Heart left ventricle (tissue), 16 donors: ENCODE measurements at regions not wholly inside any gene's neighbourhood (a gene's known extent, or its start where the extent isn't known, plus 50 kb on each side); places are given as distances from the start of the nearest gene placed in this dataset.

ENCODE experiments used
- ATAC-seq, 4 donors: fragments of 200-7000 bp; cut with Tn5 transposase; one replicate each; pipeline ENCODE4 v1.9.1; 2020 to 2022; ENCODE audit warnings: moderate library complexity in 4 of 4, mild to moderate bottlenecking in 3 of 4, moderate number of reproducible peaks in 1 of 4
- DNase-seq, 5 donors: peaks; one replicate each; pipeline ENCODE4 v3.0.0-alpha.2; 2020
- H3K27ac ChIP-seq, 12 donors: fragments of 200-600 bp; sonication (generic) in 4 of 12; one replicate each; pipeline versions ENCODE4 v1.5.0 to v1.8.0; 2016 to 2022; ENCODE audit warnings: mild to moderate bottlenecking in 2 of 12
- H3K27me3 ChIP-seq, 9 donors: fragments of 200-600 bp; sonication (generic) in 2 of 9; one replicate each; pipeline versions ENCODE4 v1.5.1 to v1.8.0; 2016 to 2022; ENCODE audit warnings: mild to moderate bottlenecking in 3 of 9
- H3K36me3 ChIP-seq, 9 donors: fragments of 200-600 bp; sonication (generic) in 2 of 9; one replicate each; pipeline versions ENCODE4 v1.5.0 to v1.8.0; 2018 to 2022; ENCODE audit warnings: mild to moderate bottlenecking in 2 of 9
- H3K4me1 ChIP-seq, 12 donors: fragments of 200-600 bp; sonication (generic) in 4 of 12; one replicate each; pipeline versions ENCODE4 v1.5.0 to v1.8.0; 2016 to 2022; ENCODE audit warnings: mild to moderate bottlenecking in 3 of 12
- H3K4me3 ChIP-seq, 12 donors: fragments of 200-600 bp; sonication (generic) in 4 of 12; one replicate each; pipeline versions ENCODE4 v1.5.0 to v1.8.0; 2017 to 2022; ENCODE audit warnings: mild to moderate bottlenecking in 9 of 12, moderate library complexity in 4 of 12
- H3K9me3 ChIP-seq, 12 donors: fragments of 200-600 bp; sonication (generic) in 4 of 12; one replicate each; pipeline versions ENCODE4 v1.5.0 to v1.8.0; 2016 to 2022; ENCODE audit warnings: mild to moderate bottlenecking in 1 of 12
- POLR2A ChIP-seq, 2 donors: fragments of 450-650 bp; IDR thresholded peaks; one replicate each; pipeline ENCODE4 v1.6.1; 2017; ENCODE audit warnings: antibody characterized with exemption in 2 of 2, mild to moderate bottlenecking in 2 of 2, moderate library complexity in 2 of 2
- WGBS, 4 donors: extraction: QIAGEN DNeasy Blood & Tissue Kit in 2 of 4; methylation state at CpG; one replicate each; pipeline versions ENCODE4 v1.1.5 to v1.1.7; 2013 to 2018; 5-methylcytosine and 5-hydroxymethylcytosine counted together
- intact Hi-C, 10 donors: fragments of 100-400 bp; cut with DNase I; formaldehyde crosslinking; loops; one replicate each; pipeline versions ENCODE4 v1.11.1 to v1.14.2; 2022
- TF ChIP-seq, protein P1 (sequence below), 12 donors: fragments of 200-600 bp; sonication (generic) in 4 of 12; IDR thresholded peaks; one replicate each; pipeline versions ENCODE4 v1.5.0 to v1.8.0; 2018 to 2022; ENCODE audit warnings: antibody characterized with exemption in 12 of 12, mild to moderate bottlenecking in 5 of 12
- donor health status: ischemic (EF 13 %, LVEDD 7.1; RV severe dilation, severe dysfunction).
- donor health status: healthy with polysubstance abuse.
- donor health status: DM: no; HTN: yes; CAD: no.
- donor health status: DM: no; HTN: no; CAD: no.
- donor health status: ischemic (EF 25% LVEDD 6.9; RV normal size, moderate dysfunction).
- donor health status: ischemic (EF 25% LVEDD 5.7; RV mildly dilated, moderate dysfunction).
- donor health status: healthy.
- donor health status: DM: yes; HTN: yes; CAD: no.
- donor health status: ischemic (EF 35%, LVEDD 5.7; RV mildly dilated, moderate dysfunction).
- donor health status: nonischemic (EF 11% LVEDD 7.7; RV severe dilation, severe dysfunction).
- donor health status: DM: yes; HTN: yes; CAD: no.
- donor health status: PGD.
- donor health status: ischemic (EF 29% LVEDD 5.4; RV normal size, mild dysfunction).
- donor health status: nonischemic (EF 23%, LVEDD 6.1; RV moderate dilation, normal function).

DNA sequence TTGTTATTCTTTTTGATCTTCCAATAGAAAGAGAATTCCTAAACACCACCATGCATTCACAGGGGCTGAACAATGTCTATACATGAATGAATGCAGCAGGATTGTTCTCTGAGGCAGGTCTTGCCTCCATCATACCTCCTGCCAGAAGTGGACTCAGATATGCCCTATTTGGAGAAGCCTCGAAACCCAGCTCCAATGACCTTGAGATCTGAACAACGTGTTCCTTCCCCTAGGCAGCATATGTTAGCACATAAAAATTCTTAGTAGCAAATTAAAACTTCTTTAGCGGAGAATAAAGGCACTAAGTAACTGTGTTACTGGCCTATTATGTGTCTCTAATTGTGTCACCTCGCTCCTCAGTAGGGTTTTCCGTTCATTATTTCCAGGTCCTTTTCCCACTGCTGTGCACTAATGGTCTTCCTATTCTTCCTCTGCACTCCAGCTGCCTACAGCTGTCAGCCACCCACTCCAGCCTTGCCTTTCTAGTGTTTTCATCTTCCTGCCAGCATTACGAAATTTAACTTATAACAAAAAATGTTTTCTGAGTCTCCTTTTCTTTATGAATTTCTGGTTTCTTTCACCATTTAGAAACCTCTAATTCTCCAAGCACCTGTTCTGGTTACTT is 62.6 kb upstream of the IGF1 start:
- no peak for TF ChIP-seq POLR2A (IDR thresholded peaks at IDR 0.05)
- TF ChIP-seq, protein P1, sequence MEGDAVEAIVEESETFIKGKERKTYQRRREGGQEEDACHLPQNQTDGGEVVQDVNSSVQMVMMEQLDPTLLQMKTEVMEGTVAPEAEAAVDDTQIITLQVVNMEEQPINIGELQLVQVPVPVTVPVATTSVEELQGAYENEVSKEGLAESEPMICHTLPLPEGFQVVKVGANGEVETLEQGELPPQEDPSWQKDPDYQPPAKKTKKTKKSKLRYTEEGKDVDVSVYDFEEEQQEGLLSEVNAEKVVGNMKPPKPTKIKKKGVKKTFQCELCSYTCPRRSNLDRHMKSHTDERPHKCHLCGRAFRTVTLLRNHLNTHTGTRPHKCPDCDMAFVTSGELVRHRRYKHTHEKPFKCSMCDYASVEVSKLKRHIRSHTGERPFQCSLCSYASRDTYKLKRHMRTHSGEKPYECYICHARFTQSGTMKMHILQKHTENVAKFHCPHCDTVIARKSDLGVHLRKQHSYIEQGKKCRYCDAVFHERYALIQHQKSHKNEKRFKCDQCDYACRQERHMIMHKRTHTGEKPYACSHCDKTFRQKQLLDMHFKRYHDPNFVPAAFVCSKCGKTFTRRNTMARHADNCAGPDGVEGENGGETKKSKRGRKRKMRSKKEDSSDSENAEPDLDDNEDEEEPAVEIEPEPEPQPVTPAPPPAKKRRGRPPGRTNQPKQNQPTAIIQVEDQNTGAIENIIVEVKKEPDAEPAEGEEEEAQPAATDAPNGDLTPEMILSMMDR (IDR thresholded peaks at IDR 0.05) = no peak
- Histone ChIP-seq H3K9me3 (no peaks in the 10 kb centered on the region), H3K27me3 (no peaks in the 10 kb centered on the region), H3K4me1 (no peaks in the 10 kb centered on the region), H3K27ac (peak overlapping the region in 5 of 12 donors; percentile 13 to 52 (median 33)), H3K4me3 (no peak overlapping the region), H3K36me3 (no peaks in the 10 kb centered on the region)
- peak in 4 of 5 donors; percentile 41 to 73 (median 65) for DNase-seq
- 56 to 58% (median 58%) methylated on average over 6 of the region's 6 CpGs for WGBS, 4 donors
- intact Hi-C loops = no loop called here
- ATAC-seq = peak; percentile 52 to 91 (median 72)

DNA sequence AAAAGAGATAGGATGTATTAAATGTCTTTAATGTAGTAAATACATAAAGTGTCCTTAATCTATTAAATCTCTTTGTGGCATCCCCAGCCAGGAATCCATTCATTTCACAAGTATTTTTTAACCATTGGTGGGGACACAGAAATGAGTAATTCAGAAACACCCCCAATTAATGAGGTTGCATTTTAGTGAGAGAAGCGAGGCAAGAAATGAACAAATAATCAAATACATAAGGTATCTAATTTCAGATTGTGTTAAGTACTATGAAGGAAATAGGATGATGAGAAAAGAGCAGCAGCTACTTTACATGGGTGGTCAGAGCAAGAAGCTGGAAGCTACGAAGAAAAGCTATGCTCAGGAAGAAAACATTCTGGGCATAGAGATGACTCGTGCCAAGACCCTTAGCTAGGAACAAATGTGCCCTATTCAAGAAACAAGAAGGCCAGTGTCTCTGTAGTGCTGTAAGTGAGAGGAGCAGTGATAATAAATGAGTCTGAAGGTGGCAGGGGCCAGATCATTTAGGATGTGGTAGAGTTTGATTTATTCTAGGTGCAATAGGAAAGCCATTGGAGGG is 60.5 kb upstream of the IGF1 start:
- ATAC-seq (no peak), DNase-seq (no peak)
- TF ChIP-seq, protein P1 (IDR thresholded peaks at IDR 0.05) = no peak
- no peak for TF ChIP-seq POLR2A (IDR thresholded peaks at IDR 0.05)
- Histone ChIP-seq H3K27ac (no peak overlapping the region), H3K36me3 (no peaks in the 10 kb centered on the region), H3K9me3 (no peaks in the 10 kb centered on the region), H3K27me3 (no peaks in the 10 kb centered on the region), H3K4me1 (no peaks in the 10 kb centered on the region), H3K4me3 (no peak overlapping the region)
- WGBS, 4 donors = 76 to 80% (median 79%) methylated on average over 3 of the region's 3 CpGs
- intact Hi-C loops = no loop called here

DNA sequence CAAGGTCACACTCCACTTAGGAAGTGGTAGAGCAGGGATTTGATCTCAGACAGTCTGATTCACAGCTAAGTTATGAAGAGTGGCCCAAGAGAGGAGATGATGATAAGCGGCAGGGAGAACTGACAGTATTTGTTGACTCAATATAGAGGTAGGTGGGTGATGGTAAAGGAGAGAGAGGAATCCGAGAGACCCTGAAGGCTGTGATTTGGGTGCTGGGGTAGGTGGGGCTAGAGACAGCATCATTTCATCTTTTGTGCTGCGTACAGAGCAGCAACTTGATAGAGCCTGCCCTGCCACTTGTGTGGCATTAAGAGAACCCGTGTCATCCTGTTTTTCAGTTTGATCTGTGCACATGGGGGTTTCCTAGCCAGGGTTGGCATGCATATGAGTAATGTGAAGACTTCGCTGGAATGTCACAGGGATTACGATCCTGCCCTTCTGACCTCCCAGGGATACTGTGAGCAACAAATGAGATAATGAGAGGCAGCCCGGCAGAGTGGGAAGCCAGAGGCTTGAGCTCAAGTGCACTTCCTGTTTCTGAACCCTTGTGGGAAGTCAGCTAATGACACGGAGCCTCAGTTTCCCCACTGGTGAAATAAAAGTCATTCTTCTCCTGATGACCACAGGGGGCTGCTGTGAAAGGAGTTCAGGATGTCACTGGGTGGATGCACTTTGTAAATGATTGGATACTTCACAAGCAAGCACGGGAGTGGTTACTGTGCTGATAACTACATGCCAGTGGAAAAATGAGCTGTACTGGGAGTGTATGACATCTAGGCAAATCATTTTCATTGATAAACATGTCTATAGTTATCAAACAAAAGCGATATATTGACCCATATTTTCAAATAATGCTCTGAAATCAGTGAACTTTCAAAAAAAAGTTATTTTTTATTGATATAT is 59.5 kb upstream of the IGF1 start:
- H3K9me3 ChIP-seq = no peaks in the 10 kb centered on the region
- WGBS, 4 donors = 36 to 44% (median 39%) methylated on average over 9 to 10 of the region's 10 CpGs
- H3K27ac ChIP-seq = no peak overlapping the region
- TF ChIP-seq, protein P1 (IDR thresholded peaks at IDR 0.05) = no peak
- TF ChIP-seq POLR2A (IDR thresholded peaks at IDR 0.05) = no peak
- DNase-seq (no peak), ATAC-seq (no peak)
- H3K27me3 ChIP-seq = no peaks in the 10 kb centered on the region
- H3K4me1 ChIP-seq = no peaks in the 10 kb centered on the region
- intact Hi-C loops = no loop called here
- no peak overlapping the region for H3K4me3 ChIP-seq
- no peaks in the 10 kb centered on the region for H3K36me3 ChIP-seq

DNA sequence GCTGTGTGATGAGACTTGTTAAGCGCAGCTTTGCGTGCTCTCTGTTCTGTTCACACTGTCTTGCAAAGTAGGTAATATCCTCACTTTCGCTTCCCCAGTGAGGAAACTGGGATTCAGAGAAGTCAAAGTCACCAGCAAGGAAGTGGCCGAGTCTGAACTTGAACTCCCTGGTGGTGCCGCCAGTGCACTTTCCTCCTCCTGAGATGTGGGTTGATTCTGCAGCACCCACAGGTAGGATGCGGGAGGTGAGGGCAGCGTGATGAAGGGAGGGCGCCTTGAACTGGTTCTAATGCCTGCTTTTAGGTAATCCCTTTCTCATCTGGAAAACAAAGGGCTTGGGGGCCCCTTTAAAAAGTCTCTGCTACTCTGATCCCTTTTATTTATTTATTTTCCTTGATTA is 54.9 kb upstream of the IGF1 start:
- 77 to 85% (median 79%) methylated on average over 7 to 8 of the region's 8 CpGs for WGBS, 4 donors
- ATAC-seq (no peak), DNase-seq (no peak)
- Histone ChIP-seq H3K4me1 (no peaks in the 10 kb centered on the region), H3K36me3 (no peaks in the 10 kb centered on the region), H3K27me3 (peaks cover 0 to 3% (median 0%) of the 10 kb centered on the region in 9 donors), H3K9me3 (no peaks in the 10 kb centered on the region), H3K4me3 (no peak overlapping the region), H3K27ac (no peak overlapping the region)
- TF ChIP-seq POLR2A (IDR thresholded peaks at IDR 0.05) = no peak
- TF ChIP-seq, protein P1 (IDR thresholded peaks at IDR 0.05) = no peak
- intact Hi-C loops = no loop called here
